Keratinocyte (primary cell): ENCODE measurements at regions not wholly inside any gene's neighbourhood (a gene's known extent, or its start where the extent isn't known, plus 50 kb on each side); places are given as distances from the start of the nearest gene placed in this dataset.

Experiments
- EZH2 ChIP-seq: IDR thresholded peaks from one replicate; pipeline ENCODE4 v1.6.1; 2012; ENCODE audit warnings: inconsistent platforms, mild to moderate bottlenecking, low read length, moderate library complexity
- TF ChIP-seq, protein P1 (sequence below), 3 experiments: IDR thresholded peaks in 1 of 3; conservative IDR thresholded peaks in 1 of 3; optimal IDR thresholded peaks in 1 of 3; 2 replicates in 2 of 3; 3 replicates in 1 of 3; pipeline versions ENCODE3 to v1.5.1; 2011; ENCODE audit warnings: low read length in 3 of 3, mild to moderate bottlenecking in 3 of 3, moderate library complexity in 2 of 3, control low read depth in 1 of 3, inconsistent platforms in 1 of 3; ENCODE audit not compliant: insufficient read depth in 2 of 3; ENCODE audit errors: extremely low read depth in 1 of 3

- TF ChIP-seq, protein P1, sequence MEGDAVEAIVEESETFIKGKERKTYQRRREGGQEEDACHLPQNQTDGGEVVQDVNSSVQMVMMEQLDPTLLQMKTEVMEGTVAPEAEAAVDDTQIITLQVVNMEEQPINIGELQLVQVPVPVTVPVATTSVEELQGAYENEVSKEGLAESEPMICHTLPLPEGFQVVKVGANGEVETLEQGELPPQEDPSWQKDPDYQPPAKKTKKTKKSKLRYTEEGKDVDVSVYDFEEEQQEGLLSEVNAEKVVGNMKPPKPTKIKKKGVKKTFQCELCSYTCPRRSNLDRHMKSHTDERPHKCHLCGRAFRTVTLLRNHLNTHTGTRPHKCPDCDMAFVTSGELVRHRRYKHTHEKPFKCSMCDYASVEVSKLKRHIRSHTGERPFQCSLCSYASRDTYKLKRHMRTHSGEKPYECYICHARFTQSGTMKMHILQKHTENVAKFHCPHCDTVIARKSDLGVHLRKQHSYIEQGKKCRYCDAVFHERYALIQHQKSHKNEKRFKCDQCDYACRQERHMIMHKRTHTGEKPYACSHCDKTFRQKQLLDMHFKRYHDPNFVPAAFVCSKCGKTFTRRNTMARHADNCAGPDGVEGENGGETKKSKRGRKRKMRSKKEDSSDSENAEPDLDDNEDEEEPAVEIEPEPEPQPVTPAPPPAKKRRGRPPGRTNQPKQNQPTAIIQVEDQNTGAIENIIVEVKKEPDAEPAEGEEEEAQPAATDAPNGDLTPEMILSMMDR (optimal IDR thresholded peaks at IDR 0.05 in 1 of 3, IDR thresholded peaks at IDR 0.05 in 1 of 3, conservative IDR thresholded peaks at IDR 0.05 in 1 of 3; ENCODE audit: extremely low read depth in 1 of 3, insufficient read depth in 2 of 3, low read length in 3 of 3): no peak
- no peak for TF ChIP-seq EZH2
Measured at GRCh38 chr12:118682656-118683055, 298.7 kb upstream of the SRRM4 start.
